GM23248 (cell line): ENCODE measurements at regions not wholly inside any gene's neighbourhood (a gene's known extent, or its start where the extent isn't known, plus 50 kb on each side); places are given as distances from the start of the nearest gene placed in this dataset.
A peak's percentile ranks its signal among the peaks of the same experiment; 100 is the strongest.

Experiments
- DNase-seq: peaks from one replicate; pipeline ENCODE4 v3.0.0-alpha.2; 2015
- H2AFZ ChIP-seq: fragments of 200-600 bp; sonication (generic); 2 replicates; pipeline ENCODE4 v1.6.1; 2016; ENCODE audit warnings: antibody characterized with exemption
- H3F3A ChIP-seq: fragments of 200-600 bp; sonication (generic); 2 replicates; pipeline ENCODE4 v1.6.1; 2016; ENCODE audit warnings: mild to moderate bottlenecking, antibody characterized with exemption, mixed run types; ENCODE audit not compliant: insufficient read depth
- H3K27ac ChIP-seq: fragments of 200-600 bp; sonication (generic); 2 replicates; pipeline ENCODE4 v1.5.1; 2016; ENCODE audit warnings: mild to moderate bottlenecking
- H3K27me3 ChIP-seq: fragments of 200-600 bp; sonication (generic); replicated peaks from 2 replicates; pipeline ENCODE4 v1.6.1; 2016; ENCODE audit warnings: mild to moderate bottlenecking; ENCODE audit not compliant: insufficient read depth
- H3K36me3 ChIP-seq: fragments of 200-600 bp; sonication (generic); 2 replicates; pipeline ENCODE4 v1.6.1; 2016; ENCODE audit warnings: low read depth, mild to moderate bottlenecking
- H3K4me1 ChIP-seq: fragments of 200-600 bp; sonication (generic); 2 replicates; pipeline ENCODE4 v1.6.1; 2016; ENCODE audit warnings: mild to moderate bottlenecking; ENCODE audit not compliant: insufficient read depth
- H3K4me2 ChIP-seq: fragments of 200-600 bp; sonication (generic); one replicate; pipeline ENCODE4 v1.6.1; 2016; ENCODE audit warnings: mild to moderate bottlenecking; ENCODE audit not compliant: unreplicated experiment
- H3K4me3 ChIP-seq: fragments of 200-600 bp; sonication (generic); 2 replicates; pipeline ENCODE4 v1.5.1; 2016; ENCODE audit warnings: mild to moderate bottlenecking
- H3K79me2 ChIP-seq: fragments of 200-600 bp; sonication (generic); 2 replicates; pipeline ENCODE4 v1.6.1; 2016; ENCODE audit warnings: mild to moderate bottlenecking; ENCODE audit not compliant: insufficient read depth
- H3K9ac ChIP-seq: fragments of 200-600 bp; sonication (generic); 2 replicates; pipeline ENCODE4 v1.6.1; 2016; ENCODE audit warnings: mild to moderate bottlenecking
- H3K9me2 ChIP-seq: fragments of 200-600 bp; sonication (generic); 2 replicates; pipeline ENCODE4 v1.6.1; 2016; ENCODE audit warnings: mixed run types, mild to moderate bottlenecking, moderate library complexity; ENCODE audit not compliant: insufficient read depth
- H3K9me3 ChIP-seq: fragments of 200-600 bp; sonication (generic); one replicate; pipeline ENCODE4 v1.6.1; 2017; ENCODE audit warnings: low read depth
- H4K20me1 ChIP-seq: fragments of 200-600 bp; sonication (generic); 2 replicates; pipeline ENCODE4 v1.6.0; 2016; ENCODE audit not compliant: insufficient read depth
- EZH2 ChIP-seq: fragments of 200-600 bp; sonication (generic); IDR thresholded peaks from 2 replicates; pipeline ENCODE4 v1.6.1; 2018; ENCODE audit warnings: antibody characterized with exemption, mild to moderate bottlenecking; ENCODE audit not compliant: insufficient read depth, poor library complexity, severe bottlenecking
- EZH2phosphoT487 ChIP-seq: fragments of 200-600 bp; sonication (generic); IDR thresholded peaks from 2 replicates; pipeline ENCODE4 v1.6.1; 2018; ENCODE audit warnings: antibody characterized with exemption, moderate library complexity, mild to moderate bottlenecking, low read depth; ENCODE audit not compliant: insufficient read depth
- WGBS, 2 experiments: methylation state at CpG; one replicate each; pipeline ENCODE4 v1.1.6; 2015 to 2017; ENCODE audit warnings: low lambda C conversion rate in 2 of 2, low coverage in 1 of 2; ENCODE audit errors: missing lambda C conversion rate in 2 of 2; 5-methylcytosine and 5-hydroxymethylcytosine counted together
- in situ Hi-C: fragments of 300-500 bp; cut with MboI; formaldehyde crosslinking; loops from 2 replicates; pipeline ENCODE4 v1.15.0; 2020

DNA sequence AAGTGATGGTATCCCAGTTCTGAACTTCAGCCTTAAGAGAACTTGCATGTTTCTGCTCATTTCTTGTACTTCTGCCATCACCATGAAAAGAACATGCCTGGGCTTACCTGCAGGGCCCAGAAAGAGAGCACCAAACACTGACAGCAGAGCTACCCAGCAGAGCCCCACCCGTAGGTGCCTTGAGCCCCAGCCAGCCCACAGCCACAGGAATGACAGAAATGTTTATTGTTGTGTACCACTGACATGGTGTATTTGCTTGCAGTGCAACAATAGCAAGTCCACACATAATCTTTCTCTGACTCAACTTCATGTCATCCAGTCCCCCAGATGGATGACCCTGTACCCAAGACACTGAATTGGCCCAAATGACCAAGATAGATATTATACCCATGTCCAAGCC lies 195.2 kb downstream of the TSHZ3 start:
- H4K20me1 ChIP-seq: no peaks in the 10 kb centered on the region
- peaks cover 6% of the 10 kb centered on the region; the same call in 1 of the 2 replicates for H3F3A ChIP-seq
- H3K27ac ChIP-seq: no peak overlapping the region
- H2AFZ ChIP-seq: no peak overlapping the region; the same call in 1 of the 2 replicates
- TF ChIP-seq EZH2phosphoT487: no peak
- no peak for TF ChIP-seq EZH2
- no peak overlapping the region for H3K4me3 ChIP-seq
- no peaks in the 10 kb centered on the region for H3K79me2 ChIP-seq
- H3K9me2 ChIP-seq: no peaks in the 10 kb centered on the region
- no peak overlapping the region for H3K4me2 ChIP-seq
- H3K27me3 ChIP-seq: no peaks in the 10 kb centered on the region
- in situ Hi-C loops: no loop called here
- H3K4me1 ChIP-seq: peaks cover 21% of the 10 kb centered on the region
- no peak overlapping the region for H3K9ac ChIP-seq
- peak; percentile 24 for DNase-seq
- 21 to 28% methylated on average over 1 of the region's 1 CpG for WGBS, 2 experiments
- no peaks in the 10 kb centered on the region for H3K9me3 ChIP-seq
- H3K36me3 ChIP-seq: no peaks in the 10 kb centered on the region

DNA sequence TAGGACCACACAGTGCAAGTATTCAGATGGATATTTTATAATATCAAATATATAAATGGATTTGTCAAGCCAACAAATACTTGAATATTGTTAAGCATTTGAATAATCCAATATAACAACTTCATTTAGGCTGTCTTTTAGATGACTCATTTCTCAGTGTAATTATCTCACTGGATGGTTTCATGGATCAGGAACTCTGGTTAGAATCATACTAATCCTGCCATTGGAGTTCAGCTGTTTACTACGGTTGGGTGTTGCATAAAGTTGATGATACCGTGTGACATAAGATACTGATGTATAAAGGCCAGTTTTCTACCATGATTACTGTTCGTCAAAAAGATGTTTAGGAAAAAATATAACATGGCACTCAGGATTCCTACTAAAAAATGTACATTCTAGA lies 196.3 kb downstream of the TSHZ3 start:
- no peak overlapping the region for H3K4me3 ChIP-seq
- in situ Hi-C loops: no loop called here

DNA sequence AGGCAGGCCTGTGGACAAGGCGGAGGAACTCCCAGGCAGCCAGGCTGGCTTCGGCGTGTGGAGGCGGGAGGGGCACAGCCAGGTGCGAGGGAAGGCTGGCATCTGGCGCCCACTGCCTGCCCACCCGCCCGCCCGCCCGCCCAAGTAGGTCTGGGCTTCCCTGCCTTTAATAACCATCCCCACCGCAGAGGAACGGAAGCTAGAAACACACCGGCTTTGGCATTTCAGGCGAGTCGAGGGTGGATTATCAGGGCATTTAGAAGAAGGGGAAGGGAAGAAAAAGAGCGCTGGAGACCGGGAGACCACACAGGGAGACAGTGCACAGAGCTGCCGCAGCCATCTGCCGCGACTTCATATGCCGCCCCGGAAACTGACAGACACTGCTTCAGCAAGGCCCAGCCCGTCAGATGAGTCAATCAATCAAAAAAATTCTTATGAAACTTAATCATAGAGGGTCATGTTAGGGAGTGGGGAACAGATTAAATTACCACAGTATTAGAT lies 199.7 kb downstream of the TSHZ3 start:
- 47 to 51% methylated on average over 20 to 23 of the region's 23 CpGs for WGBS, 2 experiments
- Histone ChIP-seq H3K9me3 (no peaks in the 10 kb centered on the region), H3K4me1 (peaks cover 21% of the 10 kb centered on the region), H2AFZ (peak overlapping the region; percentile 42), H3K4me2 (peak overlapping the region; percentile 3), H3K36me3 (no peaks in the 10 kb centered on the region), H3F3A (peaks cover 6% of the 10 kb centered on the region; the same call in 1 of the 2 replicates), H3K9me2 (no peaks in the 10 kb centered on the region), H3K9ac (no peak overlapping the region), H3K27ac (no peak overlapping the region), H3K27me3 (no peaks in the 10 kb centered on the region), H3K4me3 (no peak overlapping the region), H3K79me2 (no peaks in the 10 kb centered on the region), H4K20me1 (no peaks in the 10 kb centered on the region)
- peak; percentile 59 for DNase-seq
- TF ChIP-seq EZH2phosphoT487: no peak
- TF ChIP-seq EZH2: no peak
- in situ Hi-C loops: no loop called here

More for the DNA sequence above, 196.3 kb downstream of the TSHZ3 start:
- TF ChIP-seq EZH2 (no peak), EZH2phosphoT487 (no peak)
- WGBS, 2 experiments: 75 to 78% methylated on average over 3 of the region's 3 CpGs
- H3K9ac ChIP-seq: no peak overlapping the region
- H3K27ac ChIP-seq: no peak overlapping the region
- H3K4me2 ChIP-seq: no peak overlapping the region
- H3K79me2 ChIP-seq: no peaks in the 10 kb centered on the region
- no peaks in the 10 kb centered on the region for H3K9me3 ChIP-seq
- peaks cover 6% of the 10 kb centered on the region; the same call in 1 of the 2 replicates for H3F3A ChIP-seq
- H2AFZ ChIP-seq: no peak overlapping the region
- peak; percentile 44 for DNase-seq
- no peaks in the 10 kb centered on the region for H3K36me3 ChIP-seq
- H4K20me1 ChIP-seq: no peaks in the 10 kb centered on the region
- peaks cover 21% of the 10 kb centered on the region for H3K4me1 ChIP-seq
- H3K27me3 ChIP-seq: no peaks in the 10 kb centered on the region
- H3K9me2 ChIP-seq: no peaks in the 10 kb centered on the region

DNA sequence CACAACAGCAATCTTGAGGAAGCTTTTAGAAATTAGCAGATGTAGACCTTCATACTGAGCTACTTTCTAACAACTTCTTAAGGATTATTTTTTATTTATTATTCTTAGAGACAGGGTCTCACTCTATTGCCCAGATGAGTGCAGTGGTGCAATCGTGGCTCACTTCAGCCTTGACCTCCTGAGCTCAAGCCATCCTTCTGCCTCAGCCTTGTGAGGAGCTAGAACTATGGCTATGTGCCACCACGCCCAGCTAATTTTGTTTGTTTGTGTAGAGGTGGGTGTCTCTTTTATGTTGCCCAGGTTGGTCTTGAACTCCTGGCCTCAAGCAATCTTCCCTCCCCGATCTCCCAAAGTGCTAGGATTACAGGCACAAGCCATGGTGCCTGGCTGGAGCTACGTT lies 200.6 kb downstream of the TSHZ3 start:
- Histone ChIP-seq H3K4me1 (peaks cover 17% of the 10 kb centered on the region), H3K9ac (no peak overlapping the region), H3K79me2 (no peaks in the 10 kb centered on the region), H4K20me1 (no peaks in the 10 kb centered on the region), H3K36me3 (no peaks in the 10 kb centered on the region), H3K27me3 (no peaks in the 10 kb centered on the region), H3K9me3 (no peaks in the 10 kb centered on the region), H2AFZ (no peak overlapping the region), H3K27ac (no peak overlapping the region), H3K4me2 (no peak overlapping the region), H3K9me2 (no peaks in the 10 kb centered on the region), H3F3A (peaks cover 6% of the 10 kb centered on the region; the same call in 1 of the 2 replicates), H3K4me3 (no peak overlapping the region)
- in situ Hi-C loops: no loop called here
- DNase-seq: no peak
- 91 to 93% methylated on average over 4 of the region's 4 CpGs for WGBS, 2 experiments
- no peak for TF ChIP-seq EZH2phosphoT487
- no peak for TF ChIP-seq EZH2
